ENCODE measurements at regions not wholly inside any gene's neighbourhood (a gene's known extent, or its start where the extent isn't known, plus 50 kb on each side); places are given as distances from the start of the nearest gene placed in this dataset.

GRCh38 chr14:59103396-59103795 is 85.1 kb upstream of the DAAM1 start:
- no peaks in the 10 kb centered on the region for H3K27me3 ChIP-seq (ENCODE audit: control insufficient read depth, insufficient read depth, low read length)
- H3K9ac ChIP-seq (ENCODE audit: low read length), result no peak overlapping the region
- no peak overlapping the region for H3K4me3 ChIP-seq (ENCODE audit: low read length)
- no peaks in the 10 kb centered on the region for H3K4me1 ChIP-seq (ENCODE audit: control insufficient read depth, insufficient read depth, low read length)
- H3K9me3 ChIP-seq (ENCODE audit: control insufficient read depth, low read length), result no peaks in the 10 kb centered on the region
- no peaks in the 10 kb centered on the region for H3K36me3 ChIP-seq (ENCODE audit: control insufficient read depth, insufficient read depth, low read length)

DNA sequence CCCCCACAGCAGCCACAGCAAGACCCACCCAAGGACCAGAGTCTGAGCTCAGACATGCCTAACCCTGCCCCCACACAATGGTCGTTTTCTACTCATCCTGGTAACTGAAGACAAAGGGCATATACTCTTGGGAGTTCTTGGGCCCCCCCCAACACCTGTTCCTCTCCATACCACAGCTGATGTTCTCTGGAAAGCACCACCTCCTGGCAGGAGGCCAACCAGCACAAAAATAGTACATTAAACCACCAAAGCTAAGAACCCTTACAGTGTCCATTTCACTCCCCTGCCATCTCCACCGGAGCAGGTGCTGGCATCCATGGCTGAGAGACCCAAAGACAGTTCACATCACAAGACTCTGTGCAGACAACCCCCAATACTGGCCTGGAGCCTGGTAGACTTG is 80.6 kb upstream of the DAAM1 start:
- Histone ChIP-seq H3K4me1 (ENCODE audit: control insufficient read depth, insufficient read depth, low read length) (no peaks in the 10 kb centered on the region), H3K9ac (ENCODE audit: low read length) (no peak overlapping the region), H3K27me3 (ENCODE audit: control insufficient read depth, insufficient read depth, low read length) (no peaks in the 10 kb centered on the region), H3K36me3 (ENCODE audit: control insufficient read depth, insufficient read depth, low read length) (no peaks in the 10 kb centered on the region), H3K9me3 (ENCODE audit: control insufficient read depth, low read length) (no peaks in the 10 kb centered on the region), H3K4me3 (ENCODE audit: low read length) (no peak overlapping the region)

- Histone ChIP-seq H3K9ac (ENCODE audit: low read length) (no peak overlapping the region), H3K27me3 (ENCODE audit: control insufficient read depth, insufficient read depth, low read length) (no peaks in the 10 kb centered on the region), H3K4me1 (ENCODE audit: control insufficient read depth, insufficient read depth, low read length) (no peaks in the 10 kb centered on the region), H3K9me3 (ENCODE audit: control insufficient read depth, low read length) (no peaks in the 10 kb centered on the region), H3K36me3 (ENCODE audit: control insufficient read depth, insufficient read depth, low read length) (no peaks in the 10 kb centered on the region), H3K4me3 (ENCODE audit: low read length) (no peak overlapping the region)
Observed at GRCh38 chr14:59116984-59117415, 71.5 kb upstream of the DAAM1 start.

GRCh38 chr14:59117754-59118528 is 70.5 kb upstream of the DAAM1 start:
- no peak overlapping the region for H3K4me3 ChIP-seq (ENCODE audit: low read length)
- no peaks in the 10 kb centered on the region for H3K27me3 ChIP-seq (ENCODE audit: control insufficient read depth, insufficient read depth, low read length)
- no peaks in the 10 kb centered on the region for H3K9me3 ChIP-seq (ENCODE audit: control insufficient read depth, low read length)
- no peaks in the 10 kb centered on the region for H3K4me1 ChIP-seq (ENCODE audit: control insufficient read depth, insufficient read depth, low read length)
- no peak overlapping the region for H3K9ac ChIP-seq (ENCODE audit: low read length)
- H3K36me3 ChIP-seq (ENCODE audit: control insufficient read depth, insufficient read depth, low read length), result no peaks in the 10 kb centered on the region

DNA sequence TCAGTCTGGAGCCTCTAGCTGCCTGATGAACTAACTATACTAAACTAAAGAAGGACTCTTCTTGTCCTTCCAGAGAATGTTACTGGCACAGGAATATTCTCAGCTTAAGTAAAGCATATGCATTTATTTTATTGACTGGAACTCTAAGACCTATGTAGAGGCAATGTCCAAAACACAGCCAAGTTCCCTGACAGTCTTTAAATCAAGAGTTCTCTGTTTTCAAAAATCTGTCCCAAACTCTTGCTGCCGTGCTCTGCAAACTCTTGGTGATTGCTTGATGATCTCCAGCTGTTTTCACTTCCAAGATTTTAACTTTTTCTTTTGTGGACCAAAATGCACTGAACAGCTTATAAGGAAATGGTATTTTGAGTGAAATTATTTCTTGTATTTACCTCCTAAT is 67.5 kb upstream of the DAAM1 start:
- Histone ChIP-seq H3K4me3 (ENCODE audit: low read length) (no peak overlapping the region), H3K4me1 (ENCODE audit: control insufficient read depth, insufficient read depth, low read length) (no peaks in the 10 kb centered on the region), H3K36me3 (ENCODE audit: control insufficient read depth, insufficient read depth, low read length) (no peaks in the 10 kb centered on the region), H3K27me3 (ENCODE audit: control insufficient read depth, insufficient read depth, low read length) (no peaks in the 10 kb centered on the region), H3K9me3 (ENCODE audit: control insufficient read depth, low read length) (no peaks in the 10 kb centered on the region), H3K9ac (ENCODE audit: low read length) (no peak overlapping the region)

GRCh38 chr14:59123531-59123930 is 64.9 kb upstream of the DAAM1 start:
- Histone ChIP-seq H3K27me3 (ENCODE audit: control insufficient read depth, insufficient read depth, low read length) (no peaks in the 10 kb centered on the region), H3K4me1 (ENCODE audit: control insufficient read depth, insufficient read depth, low read length) (no peaks in the 10 kb centered on the region), H3K9me3 (ENCODE audit: control insufficient read depth, low read length) (no peaks in the 10 kb centered on the region), H3K36me3 (ENCODE audit: control insufficient read depth, insufficient read depth, low read length) (no peaks in the 10 kb centered on the region), H3K4me3 (ENCODE audit: low read length) (no peak overlapping the region), H3K9ac (ENCODE audit: low read length) (no peak overlapping the region)

DNA sequence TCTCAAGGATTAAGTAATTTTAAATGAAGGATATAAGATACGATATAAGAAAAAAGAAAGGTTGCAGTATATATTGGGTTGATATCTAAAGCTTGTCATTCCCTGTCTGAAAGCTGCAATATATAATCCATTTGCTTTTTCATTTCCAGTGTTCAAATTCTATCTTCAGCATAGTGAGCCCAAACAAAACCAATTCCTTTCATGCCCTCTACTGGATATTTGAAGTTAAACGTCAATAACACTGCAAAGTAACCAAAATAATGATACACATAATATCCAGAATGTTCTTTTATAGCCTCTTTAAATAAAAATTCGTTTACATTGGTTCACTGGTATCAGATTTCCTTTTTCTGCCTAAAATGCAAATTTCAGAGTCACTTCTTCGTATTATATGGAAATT is 64.5 kb upstream of the DAAM1 start:
- Histone ChIP-seq H3K4me3 (ENCODE audit: low read length) (no peak overlapping the region), H3K27me3 (ENCODE audit: control insufficient read depth, insufficient read depth, low read length) (no peaks in the 10 kb centered on the region)

DNA sequence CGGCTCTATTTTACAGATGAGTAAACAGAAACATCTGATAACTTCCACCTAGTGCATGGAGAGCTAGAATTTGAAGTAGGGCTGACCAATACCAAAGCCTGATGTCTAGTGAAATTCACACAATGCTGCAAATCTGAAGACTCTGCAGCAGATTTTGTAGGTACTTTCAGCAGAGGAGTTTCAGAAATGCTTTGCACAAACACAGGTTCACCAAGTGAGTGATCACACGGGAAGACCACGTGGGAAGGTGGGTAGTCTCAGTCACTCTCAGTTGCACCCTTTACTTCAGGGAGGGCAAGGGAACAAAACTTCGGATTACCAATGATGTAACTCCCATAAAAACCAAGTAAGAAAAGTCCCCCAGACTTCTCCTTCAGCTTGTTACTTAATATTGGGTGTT is 63.3 kb upstream of the DAAM1 start:
- Histone ChIP-seq H3K27me3 (ENCODE audit: control insufficient read depth, insufficient read depth, low read length) (no peaks in the 10 kb centered on the region), H3K4me3 (ENCODE audit: low read length) (no peak overlapping the region), H3K9me3 (ENCODE audit: control insufficient read depth, low read length) (no peaks in the 10 kb centered on the region)

More for the DNA sequence above, 64.5 kb upstream of the DAAM1 start:
- H3K9me3 ChIP-seq (ENCODE audit: control insufficient read depth, low read length), result no peaks in the 10 kb centered on the region
- H3K36me3 ChIP-seq (ENCODE audit: control insufficient read depth, insufficient read depth, low read length), result no peaks in the 10 kb centered on the region
- no peak overlapping the region for H3K9ac ChIP-seq (ENCODE audit: low read length)
- H3K4me1 ChIP-seq (ENCODE audit: control insufficient read depth, insufficient read depth, low read length), result no peaks in the 10 kb centered on the region

DNA sequence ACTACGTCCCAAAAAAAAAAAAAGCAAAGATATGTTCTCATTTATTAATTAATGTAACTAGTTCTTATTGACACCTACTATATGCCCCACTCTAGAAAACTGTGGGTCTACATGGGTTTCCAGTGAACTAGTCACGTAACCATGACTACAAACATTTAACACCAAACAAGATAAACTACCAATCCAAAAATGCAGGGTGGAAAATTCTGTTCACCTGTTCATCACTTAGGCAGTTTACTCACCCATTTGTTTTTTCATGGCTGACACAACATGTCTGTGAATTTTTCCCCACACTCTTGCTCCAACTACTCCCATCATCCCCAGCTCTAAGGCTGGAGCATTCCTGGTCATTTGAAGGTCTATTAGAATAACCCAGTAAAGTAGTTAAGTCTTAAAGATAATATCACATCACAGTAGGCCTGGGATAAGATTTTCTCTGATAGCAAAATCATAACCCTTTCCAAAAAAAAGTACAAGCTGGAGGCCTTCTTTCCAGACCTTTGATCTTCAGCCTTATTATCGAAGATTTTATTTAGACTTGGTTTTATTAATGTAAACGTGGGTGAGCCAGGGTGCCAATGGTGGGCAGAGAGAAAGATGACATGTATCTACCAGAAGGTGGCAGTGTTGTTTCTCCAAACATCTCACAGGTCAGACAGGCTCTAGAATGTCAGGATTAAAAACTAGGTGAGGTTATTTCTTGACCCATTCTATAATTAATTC is 61.6 kb upstream of the DAAM1 start:
- H3K9ac ChIP-seq (ENCODE audit: low read length), result no peak overlapping the region
- H3K36me3 ChIP-seq (ENCODE audit: control insufficient read depth, insufficient read depth, low read length), result no peaks in the 10 kb centered on the region
- no peaks in the 10 kb centered on the region for H3K4me1 ChIP-seq (ENCODE audit: control insufficient read depth, insufficient read depth, low read length)
- no peaks in the 10 kb centered on the region for H3K27me3 ChIP-seq (ENCODE audit: control insufficient read depth, insufficient read depth, low read length)
- no peaks in the 10 kb centered on the region for H3K9me3 ChIP-seq (ENCODE audit: control insufficient read depth, low read length)
- H3K4me3 ChIP-seq (ENCODE audit: low read length), result no peak overlapping the region

More for the DNA sequence above, 63.3 kb upstream of the DAAM1 start:
- Histone ChIP-seq H3K36me3 (ENCODE audit: control insufficient read depth, insufficient read depth, low read length) (no peaks in the 10 kb centered on the region), H3K9ac (ENCODE audit: low read length) (no peak overlapping the region), H3K4me1 (ENCODE audit: control insufficient read depth, insufficient read depth, low read length) (no peaks in the 10 kb centered on the region)

DNA sequence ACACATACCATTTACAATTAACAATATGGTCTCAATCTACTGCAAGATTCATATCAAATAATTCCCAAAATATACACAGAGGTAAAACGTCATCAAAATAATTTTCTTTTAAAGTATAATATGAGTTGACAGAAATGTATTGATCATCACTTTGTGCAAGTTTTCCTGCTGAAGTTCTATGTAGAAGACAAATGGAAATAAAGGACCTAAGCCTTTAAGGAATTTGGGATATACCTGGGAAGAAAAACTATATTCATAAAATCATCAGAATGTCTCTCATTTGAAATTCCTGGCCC is 61.1 kb upstream of the DAAM1 start:
- Histone ChIP-seq H3K9ac (ENCODE audit: low read length) (no peak overlapping the region), H3K36me3 (ENCODE audit: control insufficient read depth, insufficient read depth, low read length) (no peaks in the 10 kb centered on the region)

GRCh38 chr14:59130462-59130861 is 58.0 kb upstream of the DAAM1 start:
- Histone ChIP-seq H3K9me3 (ENCODE audit: control insufficient read depth, low read length) (no peaks in the 10 kb centered on the region), H3K4me1 (ENCODE audit: control insufficient read depth, insufficient read depth, low read length) (no peaks in the 10 kb centered on the region), H3K36me3 (ENCODE audit: control insufficient read depth, insufficient read depth, low read length) (no peaks in the 10 kb centered on the region), H3K4me3 (ENCODE audit: low read length) (no peak overlapping the region), H3K27me3 (ENCODE audit: control insufficient read depth, insufficient read depth, low read length) (no peaks in the 10 kb centered on the region), H3K9ac (ENCODE audit: low read length) (no peak overlapping the region)

More for the DNA sequence above, 61.1 kb upstream of the DAAM1 start:
- H3K4me3 ChIP-seq (ENCODE audit: low read length), result no peak overlapping the region
- H3K4me1 ChIP-seq (ENCODE audit: control insufficient read depth, insufficient read depth, low read length), result no peaks in the 10 kb centered on the region
- no peaks in the 10 kb centered on the region for H3K27me3 ChIP-seq (ENCODE audit: control insufficient read depth, insufficient read depth, low read length)
- no peaks in the 10 kb centered on the region for H3K9me3 ChIP-seq (ENCODE audit: control insufficient read depth, low read length)

DNA sequence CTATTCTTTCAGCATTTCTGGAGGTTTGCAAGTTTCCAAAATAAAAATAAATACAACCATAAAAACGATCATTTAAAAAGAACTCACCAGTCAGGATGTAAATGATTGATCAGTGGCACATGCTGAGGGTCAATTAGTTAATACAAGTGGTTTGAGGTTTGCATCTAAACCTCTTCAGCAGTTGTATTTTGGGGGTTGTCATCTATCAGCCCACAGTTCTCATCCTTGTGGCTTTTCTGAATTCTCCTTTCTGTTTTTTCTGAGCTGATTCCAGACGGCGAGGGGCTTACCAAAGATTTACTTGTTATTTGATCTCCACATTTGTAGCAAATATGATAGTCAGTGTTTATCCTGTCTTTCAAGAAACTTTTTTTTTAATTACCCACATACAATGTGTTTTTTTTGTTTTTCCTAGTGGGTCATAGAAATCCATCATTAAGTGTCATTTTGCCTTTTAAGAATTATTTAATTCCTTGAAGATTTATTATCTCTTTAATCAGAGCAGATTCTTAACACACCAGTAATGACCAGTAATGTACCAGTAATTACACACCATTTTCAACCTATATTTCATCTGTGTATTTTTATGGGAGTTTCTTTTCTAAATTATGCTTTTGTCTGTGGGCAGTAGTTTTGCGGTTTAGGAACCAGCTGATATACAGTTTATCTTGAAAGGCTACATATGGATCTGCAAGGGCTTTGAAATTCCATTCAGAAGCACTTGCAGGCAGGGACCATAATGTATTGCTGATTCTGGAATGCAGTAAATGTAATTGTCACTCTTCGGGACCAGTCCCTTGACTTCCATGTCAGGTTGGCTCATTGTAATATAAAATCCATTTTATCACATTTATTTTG is 56.3 kb upstream of the DAAM1 start:
- Histone ChIP-seq H3K27me3 (ENCODE audit: control insufficient read depth, insufficient read depth, low read length) (no peaks in the 10 kb centered on the region), H3K9me3 (ENCODE audit: control insufficient read depth, low read length) (no peaks in the 10 kb centered on the region), H3K4me1 (ENCODE audit: control insufficient read depth, insufficient read depth, low read length) (no peaks in the 10 kb centered on the region), H3K9ac (ENCODE audit: low read length) (no peak overlapping the region), H3K4me3 (ENCODE audit: low read length) (no peak overlapping the region), H3K36me3 (ENCODE audit: control insufficient read depth, insufficient read depth, low read length) (no peaks in the 10 kb centered on the region)
